NCI-H774 (cell line): ENCODE measurements at regions not wholly inside any gene's neighbourhood (a gene's known extent, or its start where the extent isn't known, plus 50 kb on each side); places are given as distances from the start of the nearest gene placed in this dataset.
"Not testable (repeated sequence)": the region's sequence is repeated elsewhere in the genome, so short reads cannot be mapped to it uniquely, and the experiment has no call there.

Source experiments
- DNase-seq: peaks from one replicate; lab custom pipeline; 2025; lab: John Stamatoyannopoulos, UW

- no peak for DNase-seq
Observed at GRCh38 chr10:11667756-11668155, 56.3 kb upstream of the USP6NL start.

GRCh38 chr10:11663763-11664555 lies 52.5 kb upstream of the USP6NL start:
- DNase-seq, result no peak

- not testable (repeated sequence) for DNase-seq
Observed at GRCh38 chr10:11663126-11663515, 51.7 kb upstream of the USP6NL start.

DNA sequence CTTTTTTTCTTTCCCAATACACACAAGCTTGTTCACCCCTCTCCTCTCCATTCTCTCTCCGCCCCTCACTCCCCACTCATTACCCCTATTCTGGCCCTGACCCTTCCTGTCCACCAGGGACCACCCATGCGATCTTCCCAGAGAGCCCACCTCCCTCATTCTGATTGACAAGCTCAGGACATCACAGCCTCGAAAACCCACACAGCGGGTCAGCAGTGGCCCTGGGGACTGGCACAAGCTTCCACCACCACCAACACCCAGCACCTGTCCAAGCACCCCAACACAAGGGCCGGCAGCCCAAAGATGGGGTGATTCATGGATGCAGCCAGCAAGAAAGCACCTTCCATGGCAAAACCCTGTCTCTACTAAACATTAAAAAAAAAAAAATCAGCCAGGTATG lies 50.0 kb upstream of the USP6NL start:
- DNase-seq, result no peak
